PC-3 (cell line): ENCODE measurements at regions not wholly inside any gene's neighbourhood (a gene's known extent, or its start where the extent isn't known, plus 50 kb on each side); places are given as distances from the start of the nearest gene placed in this dataset.

Experiments used
- EZH2 ChIP-seq: fragments of 300-600 bp; sonication (generic); IDR thresholded peaks from one replicate; pipeline ENCODE4 v1.6.1; 2017; ENCODE audit warnings: antibody characterized with exemption, mild to moderate bottlenecking, low read length; ENCODE audit not compliant: unreplicated experiment
- TF ChIP-seq, protein P1 (sequence below): fragments of 300-600 bp; sonication (generic); conservative IDR thresholded peaks from 2 replicates; pipeline ENCODE4 v1.5.1; 2017; ENCODE audit warnings: antibody characterized with exemption, low read depth, mild to moderate bottlenecking, low read length

DNA sequence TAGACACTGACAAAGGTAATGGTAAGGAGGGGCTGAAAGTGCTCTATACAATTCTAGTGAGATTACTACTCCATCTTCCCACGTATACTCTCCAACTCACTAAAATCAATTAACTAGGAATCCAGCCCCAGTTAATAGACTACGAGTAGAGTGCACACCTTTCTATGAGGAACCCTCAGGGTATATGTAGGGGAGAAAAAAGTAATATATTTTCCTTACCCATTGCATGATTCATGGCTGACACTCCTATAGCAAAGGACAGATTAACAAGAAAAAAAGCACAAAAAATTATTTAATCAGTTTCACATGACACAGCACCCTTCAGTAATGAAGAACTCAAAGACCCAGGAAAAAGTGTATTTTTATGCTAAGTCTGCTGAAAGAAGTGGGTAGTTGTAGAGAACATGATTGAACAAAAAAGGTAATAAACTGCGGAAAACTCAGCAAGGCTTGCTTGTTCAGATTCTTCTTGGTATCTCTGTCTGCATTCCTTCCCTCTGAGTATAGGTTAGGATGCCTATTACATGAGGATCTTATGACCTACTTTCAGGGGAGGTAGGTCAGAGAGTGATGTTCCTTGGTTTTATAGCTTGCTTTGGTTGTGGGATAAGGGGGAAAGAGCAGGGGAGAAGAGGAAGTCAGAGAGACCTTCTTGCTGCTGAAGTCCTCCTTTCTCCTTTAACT is 342.0 kb upstream of the DLGAP1 start:
- TF ChIP-seq, protein P1, sequence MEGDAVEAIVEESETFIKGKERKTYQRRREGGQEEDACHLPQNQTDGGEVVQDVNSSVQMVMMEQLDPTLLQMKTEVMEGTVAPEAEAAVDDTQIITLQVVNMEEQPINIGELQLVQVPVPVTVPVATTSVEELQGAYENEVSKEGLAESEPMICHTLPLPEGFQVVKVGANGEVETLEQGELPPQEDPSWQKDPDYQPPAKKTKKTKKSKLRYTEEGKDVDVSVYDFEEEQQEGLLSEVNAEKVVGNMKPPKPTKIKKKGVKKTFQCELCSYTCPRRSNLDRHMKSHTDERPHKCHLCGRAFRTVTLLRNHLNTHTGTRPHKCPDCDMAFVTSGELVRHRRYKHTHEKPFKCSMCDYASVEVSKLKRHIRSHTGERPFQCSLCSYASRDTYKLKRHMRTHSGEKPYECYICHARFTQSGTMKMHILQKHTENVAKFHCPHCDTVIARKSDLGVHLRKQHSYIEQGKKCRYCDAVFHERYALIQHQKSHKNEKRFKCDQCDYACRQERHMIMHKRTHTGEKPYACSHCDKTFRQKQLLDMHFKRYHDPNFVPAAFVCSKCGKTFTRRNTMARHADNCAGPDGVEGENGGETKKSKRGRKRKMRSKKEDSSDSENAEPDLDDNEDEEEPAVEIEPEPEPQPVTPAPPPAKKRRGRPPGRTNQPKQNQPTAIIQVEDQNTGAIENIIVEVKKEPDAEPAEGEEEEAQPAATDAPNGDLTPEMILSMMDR, result no peak
- TF ChIP-seq EZH2, result no peak
